H1 (cell line): ENCODE measurements at regions not wholly inside any gene's neighbourhood (a gene's known extent, or its start where the extent isn't known, plus 50 kb on each side); places are given as distances from the start of the nearest gene placed in this dataset.

Experiments used
- CBX5 ChIP-seq: fragments of 300-800, 300-1000 bp; sonication (generic); IDR thresholded peaks from 2 replicates; pipeline ENCODE4 v1.7.1; 2016; ENCODE audit warnings: antibody characterized with exemption, low read length, low read depth
- CEBPB ChIP-seq: IDR thresholded peaks from 2 replicates; pipeline ENCODE4 v1.6.1; 2012; ENCODE audit warnings: low read depth, low read length
- EZH2 ChIP-seq: fragments of 200-600 bp; sonication (generic); IDR thresholded peaks from 2 replicates; pipeline ENCODE4 v1.7.1; 2012; ENCODE audit warnings: low read depth, mild to moderate bottlenecking, moderate library complexity, low read length, inconsistent platforms; ENCODE audit not compliant: severe bottlenecking
- KDM1A ChIP-seq: fragments of 200-600, 300-600 bp; sonication (generic); IDR thresholded peaks from 2 replicates; pipeline ENCODE4 v1.7.1; 2016; ENCODE audit warnings: mild to moderate bottlenecking, low read length, borderline replicate concordance
- POLR2AphosphoS5 ChIP-seq: IDR thresholded peaks from 2 replicates; pipeline ENCODE4 v1.6.1; 2011; ENCODE audit warnings: low read depth, low read length
- SP2 ChIP-seq: IDR thresholded peaks from 2 replicates; pipeline ENCODE4 v1.6.1; 2012; ENCODE audit warnings: mild to moderate bottlenecking, low read length, inconsistent platforms
- ZNF274 ChIP-seq: IDR thresholded peaks from 2 replicates; pipeline ENCODE4 v1.7.0; 2012; ENCODE audit warnings: low read length, borderline replicate concordance; ENCODE audit errors: extremely low read depth
- TF ChIP-seq, protein P1 (sequence below), 3 experiments: IDR thresholded peaks; 1 replicate in 2 of 3; 2 replicates in 1 of 3; pipeline versions ENCODE4 v1.5.1 to v1.6.1; 2011; ENCODE audit warnings: low read length in 3 of 3, mild to moderate bottlenecking in 3 of 3, inconsistent platforms in 2 of 3, low read depth in 1 of 3, moderate library complexity in 1 of 3; ENCODE audit not compliant: insufficient read depth in 1 of 3; ENCODE audit errors: control extremely low read depth in 1 of 3

GRCh38 chr1:88311265-88311664, 372.8 kb upstream of the PKN2 start:
- TF ChIP-seq KDM1A (no peak), POLR2AphosphoS5 (no peak), CEBPB (no peak), SP2 (no peak), CBX5 (no peak), ZNF274 (no peak), EZH2 (no peak)
- TF ChIP-seq, protein P1, sequence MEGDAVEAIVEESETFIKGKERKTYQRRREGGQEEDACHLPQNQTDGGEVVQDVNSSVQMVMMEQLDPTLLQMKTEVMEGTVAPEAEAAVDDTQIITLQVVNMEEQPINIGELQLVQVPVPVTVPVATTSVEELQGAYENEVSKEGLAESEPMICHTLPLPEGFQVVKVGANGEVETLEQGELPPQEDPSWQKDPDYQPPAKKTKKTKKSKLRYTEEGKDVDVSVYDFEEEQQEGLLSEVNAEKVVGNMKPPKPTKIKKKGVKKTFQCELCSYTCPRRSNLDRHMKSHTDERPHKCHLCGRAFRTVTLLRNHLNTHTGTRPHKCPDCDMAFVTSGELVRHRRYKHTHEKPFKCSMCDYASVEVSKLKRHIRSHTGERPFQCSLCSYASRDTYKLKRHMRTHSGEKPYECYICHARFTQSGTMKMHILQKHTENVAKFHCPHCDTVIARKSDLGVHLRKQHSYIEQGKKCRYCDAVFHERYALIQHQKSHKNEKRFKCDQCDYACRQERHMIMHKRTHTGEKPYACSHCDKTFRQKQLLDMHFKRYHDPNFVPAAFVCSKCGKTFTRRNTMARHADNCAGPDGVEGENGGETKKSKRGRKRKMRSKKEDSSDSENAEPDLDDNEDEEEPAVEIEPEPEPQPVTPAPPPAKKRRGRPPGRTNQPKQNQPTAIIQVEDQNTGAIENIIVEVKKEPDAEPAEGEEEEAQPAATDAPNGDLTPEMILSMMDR (IDR thresholded peaks at IDR 0.05; ENCODE audit: control extremely low read depth in 1 of 3, insufficient read depth in 1 of 3, low read depth in 1 of 3, low read length in 3 of 3), result no peak
